HL-60 (cell line): ENCODE measurements at regions not wholly inside any gene's neighbourhood (a gene's known extent, or its start where the extent isn't known, plus 50 kb on each side); places are given as distances from the start of the nearest gene placed in this dataset.

Source experiments
- DNase-seq, 2 experiments: peaks; one replicate each; pipeline ENCODE4 v3.0.0-alpha.2; 2010 to 2020; ENCODE audit warnings: low read depth in 1 of 2, low spot score in 1 of 2
- H3K27ac ChIP-seq: fragments of 250-450 bp; sonication (Bioruptor Pico); replicated peaks from 2 replicates; pipeline ENCODE4 v1.5.1; 2020; ENCODE audit warnings: mild to moderate bottlenecking, moderate library complexity
- H3K27me3 ChIP-seq: fragments of 250-450 bp; sonication (Bioruptor Pico); 2 replicates; pipeline ENCODE4 v1.5.1; 2021; ENCODE audit warnings: mild to moderate bottlenecking, moderate library complexity; ENCODE audit not compliant: insufficient read depth, poor library complexity, severe bottlenecking
- H3K4me3 ChIP-seq: replicated peaks from 2 replicates; pipeline ENCODE4 v1.5.1; 2011; ENCODE audit warnings: mild to moderate bottlenecking, control low read depth, low read length; ENCODE audit not compliant: insufficient read depth
- CTCF ChIP-seq: IDR thresholded peaks from one replicate; pipeline ENCODE4 v1.5.1; 2011; ENCODE audit warnings: low read length, control low read depth, inconsistent platforms; ENCODE audit not compliant: insufficient read depth
- GABPA ChIP-seq: IDR thresholded peaks from 2 replicates; pipeline ENCODE4 v1.6.1; 2012; ENCODE audit warnings: low read depth
- POLR2AphosphoS5 ChIP-seq: IDR thresholded peaks from 2 replicates; pipeline ENCODE4 v1.6.1; 2012; ENCODE audit warnings: low read depth
- REST ChIP-seq: IDR thresholded peaks from 2 replicates; pipeline ENCODE4 v1.6.1; 2012; ENCODE audit warnings: low read depth; ENCODE audit not compliant: insufficient replicate concordance
- SPI1 ChIP-seq: IDR thresholded peaks from 2 replicates; pipeline ENCODE4 v1.6.1; 2012; ENCODE audit warnings: low read depth, mild to moderate bottlenecking, borderline replicate concordance

- TF ChIP-seq SPI1, result no peak
- TF ChIP-seq POLR2AphosphoS5, result no peak
- Histone ChIP-seq H3K27me3 (no peaks in the 10 kb centered on the region), H3K27ac (peak overlapping the region; percentile 72), H3K4me3 (no peak overlapping the region)
- no peak for DNase-seq
These were observed 194.9 kb downstream of the DUSP6 start for GRCh38 chr12:89157413-89157812.

- Histone ChIP-seq H3K27me3 (no peaks in the 10 kb centered on the region), H3K27ac (peak overlapping the region; percentile 72), H3K4me3 (no peak overlapping the region)
- no peak for TF ChIP-seq POLR2AphosphoS5
- TF ChIP-seq SPI1, result no peak
- no peak for TF ChIP-seq GABPA
- TF ChIP-seq CTCF, result no peak
- TF ChIP-seq REST, result no peak
- no peak for DNase-seq
These were observed 195.4 kb downstream of the DUSP6 start for GRCh38 chr12:89156862-89157262.

GRCh38 chr12:89156340-89156739 lies 196.0 kb downstream of the DUSP6 start:
- DNase-seq, result peak in 1 of 2 experiments; percentile 53
- TF ChIP-seq SPI1 (no peak), GABPA (no peak), CTCF (no peak), POLR2AphosphoS5 (no peak), REST (no peak)
- Histone ChIP-seq H3K27me3 (no peaks in the 10 kb centered on the region), H3K27ac (peak overlapping the region; percentile 72), H3K4me3 (no peak overlapping the region)

- TF ChIP-seq REST (no peak), CTCF (no peak), POLR2AphosphoS5 (no peak), GABPA (no peak), SPI1 (no peak)
- Histone ChIP-seq H3K4me3 (no peak overlapping the region), H3K27me3 (no peaks in the 10 kb centered on the region), H3K27ac (peak overlapping the region; percentile 72)
- no peak for DNase-seq
These were observed 196.5 kb downstream of the DUSP6 start for GRCh38 chr12:89155826-89156225.
